Stomach (tissue), 4 donors: ENCODE measurements at regions not wholly inside any gene's neighbourhood (a gene's known extent, or its start where the extent isn't known, plus 50 kb on each side); places are given as distances from the start of the nearest gene placed in this dataset.

ENCODE experiments used
- CTCF ChIP-seq, 7 experiments: fragments of 450-650 bp in 4 of 7; fragments of 200-600 bp in 3 of 7; sonication (generic) in 3 of 7; IDR thresholded peaks; one replicate each; pipeline ENCODE4 v1.5.1; 2016 to 2019; ENCODE audit warnings: antibody characterized with exemption in 7 of 7, control low read depth in 2 of 7, mild to moderate bottlenecking in 1 of 7
- EP300 ChIP-seq: sonication (generic); formaldehyde crosslinking; IDR thresholded peaks from one replicate; pipeline ENCODE4 v1.6.1; 2017; ENCODE audit warnings: antibody characterized with exemption

GRCh38 chr2:123566291-123566946, 458.7 kb upstream of the CNTNAP5 start:
- no peak for TF ChIP-seq CTCF (IDR thresholded peaks at IDR 0.05)
- TF ChIP-seq EP300: no peak
